ENCODE measurements at regions not wholly inside any gene's neighbourhood (a gene's known extent, or its start where the extent isn't known, plus 50 kb on each side); places are given as distances from the start of the nearest gene placed in this dataset.
"Not testable (repeated sequence)": the region's sequence is repeated elsewhere in the genome, so short reads cannot be mapped to it uniquely, and the experiment has no call there.

GRCh38 chr2:194550702-194551101 lies 1106.3 kb upstream of the SLC39A10 start:
- no peak for DNase-seq (ENCODE audit: low read depth in 2 of 2)

DNA sequence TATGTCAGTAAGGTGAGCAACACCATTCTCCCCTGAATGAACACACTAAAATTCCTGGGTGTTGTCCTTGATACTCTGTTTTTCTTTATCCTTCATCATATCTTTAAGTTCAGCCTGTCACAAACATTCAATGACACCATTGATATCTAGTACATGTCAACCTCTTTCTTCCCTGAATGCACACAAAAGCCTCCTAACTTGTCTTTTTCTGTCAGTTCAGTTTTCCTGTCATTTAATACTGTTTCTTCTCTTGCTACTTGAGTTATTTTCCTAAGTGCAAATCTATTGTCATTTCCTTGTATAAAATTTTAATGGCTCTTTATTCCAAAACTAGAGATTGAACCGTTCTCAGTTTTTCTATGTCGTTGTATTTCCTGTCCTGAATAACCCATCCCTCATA lies 1107.6 kb upstream of the SLC39A10 start:
- no peak for DNase-seq (ENCODE audit: low read depth in 2 of 2)

GRCh38 chr2:194545978-194546377 lies 1111.0 kb upstream of the SLC39A10 start:
- DNase-seq (ENCODE audit: low read depth in 2 of 2): no peak

GRCh38 chr2:194539425-194539824 lies 1117.6 kb upstream of the SLC39A10 start:
- DNase-seq (ENCODE audit: low read depth in 2 of 2): no peak

- DNase-seq (ENCODE audit: low read depth in 2 of 2): no peak
These were observed 1130.9 kb upstream of the SLC39A10 start for GRCh38 chr2:194526121-194526520.

GRCh38 chr2:194514281-194514680 lies 1142.7 kb upstream of the SLC39A10 start:
- no peak for DNase-seq (ENCODE audit: low read depth in 2 of 2)

DNA sequence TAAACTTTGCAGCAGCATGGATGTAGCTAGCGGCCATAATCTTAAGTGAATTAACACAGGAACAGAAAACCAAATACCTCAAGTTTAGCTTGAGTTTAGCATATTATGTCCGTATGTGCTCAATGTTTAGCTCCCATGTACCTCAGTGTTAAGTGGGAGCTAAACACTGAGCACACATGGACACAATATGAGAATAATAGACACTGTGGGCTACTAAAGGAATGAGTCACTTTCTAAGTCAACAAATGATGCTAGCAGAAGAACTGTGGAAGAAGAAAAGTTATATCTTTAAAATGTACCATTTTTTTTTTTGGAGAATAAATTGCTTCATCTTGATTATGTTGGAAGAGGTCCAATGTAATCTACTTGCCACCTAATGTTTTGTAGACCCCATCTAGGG lies 1146.0 kb upstream of the SLC39A10 start:
- DNase-seq (ENCODE audit: low read depth in 2 of 2): peak; percentile 0 to 2

DNA sequence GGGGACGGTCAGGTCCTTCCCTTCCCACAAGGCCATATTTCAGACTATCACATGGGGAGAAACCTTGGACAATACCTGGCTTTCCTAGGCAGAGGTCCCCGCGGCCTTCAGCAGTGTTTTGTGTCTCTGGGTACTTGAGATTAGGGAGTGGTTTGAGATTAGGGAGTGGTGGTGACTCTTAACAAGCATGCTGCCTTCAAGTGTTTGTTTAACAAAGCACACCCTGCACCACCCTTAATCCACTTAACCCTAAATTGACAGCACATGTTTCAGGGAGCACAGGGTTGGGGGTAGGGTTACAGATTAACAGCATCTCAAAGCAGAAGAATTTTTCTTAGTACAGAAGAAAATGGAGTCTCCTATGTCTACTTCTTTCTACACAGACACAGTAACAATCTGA lies 1152.2 kb upstream of the SLC39A10 start:
- not testable (repeated sequence) for DNase-seq (ENCODE audit: low read depth in 2 of 2)

GRCh38 chr2:194495046-194495445 lies 1162.0 kb upstream of the SLC39A10 start:
- DNase-seq (ENCODE audit: low read depth in 2 of 2): no peak

GRCh38 chr2:194494401-194494800 lies 1162.6 kb upstream of the SLC39A10 start:
- no peak for DNase-seq (ENCODE audit: low read depth in 2 of 2)

- DNase-seq (ENCODE audit: low read depth in 2 of 2): no peak
These were observed 1165.5 kb upstream of the SLC39A10 start for GRCh38 chr2:194491409-194492115.

- DNase-seq (ENCODE audit: low read depth in 2 of 2): no peak
These were observed 1170.7 kb upstream of the SLC39A10 start for GRCh38 chr2:194486326-194486725.

- no peak for DNase-seq (ENCODE audit: low read depth in 2 of 2)
These were observed 1174.0 kb upstream of the SLC39A10 start for GRCh38 chr2:194483041-194483440.

DNA sequence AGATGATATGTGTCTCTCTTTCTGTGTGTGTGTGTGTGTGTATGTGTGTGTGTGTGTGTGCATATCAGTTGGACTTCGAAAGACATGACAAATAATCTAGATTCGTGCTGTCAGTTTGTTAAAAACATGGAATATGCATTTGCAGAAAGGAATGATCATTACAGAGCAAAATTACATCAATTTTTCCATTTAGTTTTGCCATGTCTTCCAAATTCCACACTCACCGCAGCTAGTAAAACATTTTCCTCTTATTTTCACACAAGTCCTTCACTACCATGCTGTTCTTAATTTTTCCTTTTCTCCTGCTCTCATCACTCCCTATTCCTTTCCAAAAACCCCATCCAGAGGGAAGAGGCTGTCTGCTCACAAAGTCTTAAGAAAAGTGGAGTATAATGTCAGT lies 1191.4 kb upstream of the SLC39A10 start:
- DNase-seq (ENCODE audit: low read depth in 2 of 2): no peak

DNA sequence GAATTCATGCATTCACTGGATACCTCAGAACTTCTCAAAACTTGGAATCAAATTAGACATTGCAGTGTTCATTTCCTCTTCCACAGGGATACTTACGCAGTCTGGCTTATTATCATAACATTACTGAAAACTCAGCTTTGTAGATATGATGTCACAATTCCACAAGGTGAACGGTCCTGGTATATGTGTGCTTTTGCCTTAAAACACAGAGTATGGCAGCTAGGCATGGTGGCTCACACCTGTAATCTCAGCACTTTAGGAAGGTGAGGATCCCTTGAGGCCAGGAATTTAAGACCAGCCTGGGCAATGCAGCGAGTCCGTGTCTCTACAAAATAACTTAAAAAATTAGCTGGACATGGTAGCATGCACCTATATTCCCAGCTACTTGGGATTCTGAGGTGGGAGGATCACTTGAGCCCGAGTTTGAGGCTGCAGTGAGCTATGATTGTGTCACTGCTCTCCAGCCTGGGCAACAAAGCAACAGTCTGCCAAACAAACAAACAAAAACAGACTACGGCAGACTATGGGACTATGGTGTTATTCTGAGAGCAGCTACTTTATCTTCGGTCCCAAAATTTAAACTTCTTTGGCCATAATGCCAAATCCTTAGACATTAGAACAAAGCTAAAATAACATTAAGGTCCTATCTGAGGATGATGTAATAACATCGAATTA lies 1191.9 kb upstream of the SLC39A10 start:
- DNase-seq (ENCODE audit: low read depth in 2 of 2): no peak

- not testable (repeated sequence) for DNase-seq (ENCODE audit: low read depth in 2 of 2)
These were observed 1194.1 kb upstream of the SLC39A10 start for GRCh38 chr2:194462883-194463282.

- no peak for DNase-seq (ENCODE audit: low read depth in 2 of 2)
These were observed 1201.7 kb upstream of the SLC39A10 start for GRCh38 chr2:194455358-194455757.

- DNase-seq (ENCODE audit: low read depth in 2 of 2): no peak
These were observed 1204.5 kb upstream of the SLC39A10 start for GRCh38 chr2:194452504-194452903.

- DNase-seq (ENCODE audit: low read depth in 2 of 2): no peak
These were observed 1211.8 kb upstream of the SLC39A10 start for GRCh38 chr2:194445226-194445625.

GRCh38 chr2:194443926-194444325 lies 1213.1 kb upstream of the SLC39A10 start:
- no peak for DNase-seq (ENCODE audit: low read depth in 2 of 2)

DNA sequence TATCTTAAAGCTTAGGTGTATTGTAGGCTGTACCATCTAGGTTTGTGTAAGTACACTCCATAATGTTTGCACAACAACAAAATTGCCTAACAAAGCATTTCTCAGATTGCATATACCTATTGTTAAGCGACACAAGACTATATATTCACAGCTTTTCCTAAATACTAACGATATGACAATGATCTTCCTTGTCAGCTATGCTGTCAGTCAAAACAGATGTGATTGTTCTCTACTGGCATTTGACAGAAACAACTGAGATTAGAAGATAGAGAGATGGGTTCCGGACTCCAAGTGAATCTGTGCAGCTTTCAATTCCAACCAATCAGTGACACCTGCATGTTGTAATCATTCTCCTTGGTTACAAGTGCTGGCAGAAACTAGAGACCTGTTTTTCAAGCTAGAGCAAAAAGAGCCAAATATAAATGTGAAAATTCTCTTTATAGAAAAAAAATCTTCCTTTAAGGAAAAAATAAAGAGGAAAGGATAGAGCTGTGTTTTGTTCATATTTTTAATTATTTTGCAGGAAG lies 1232.3 kb upstream of the SLC39A10 start:
- no peak for DNase-seq (ENCODE audit: low read depth in 2 of 2)

DNA sequence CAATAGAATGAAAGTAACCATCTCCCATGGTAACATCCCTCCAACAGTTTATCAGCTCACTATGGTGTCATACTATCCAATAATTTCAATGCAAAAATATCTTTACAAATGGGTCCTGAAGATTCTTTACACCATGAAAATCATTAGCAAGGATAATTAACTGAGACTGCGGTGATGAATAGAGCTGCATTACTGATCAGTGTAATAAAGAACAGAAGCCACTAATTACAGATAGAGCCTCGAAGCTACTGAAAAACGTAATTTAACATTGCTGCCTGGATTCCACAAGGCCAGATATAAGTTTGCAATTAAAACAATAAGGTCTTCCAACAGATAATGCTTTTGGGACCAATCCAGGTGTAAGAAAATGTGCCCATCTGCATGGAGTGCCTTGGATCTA lies 1245.8 kb upstream of the SLC39A10 start:
- DNase-seq (ENCODE audit: low read depth in 2 of 2): no peak

DNA sequence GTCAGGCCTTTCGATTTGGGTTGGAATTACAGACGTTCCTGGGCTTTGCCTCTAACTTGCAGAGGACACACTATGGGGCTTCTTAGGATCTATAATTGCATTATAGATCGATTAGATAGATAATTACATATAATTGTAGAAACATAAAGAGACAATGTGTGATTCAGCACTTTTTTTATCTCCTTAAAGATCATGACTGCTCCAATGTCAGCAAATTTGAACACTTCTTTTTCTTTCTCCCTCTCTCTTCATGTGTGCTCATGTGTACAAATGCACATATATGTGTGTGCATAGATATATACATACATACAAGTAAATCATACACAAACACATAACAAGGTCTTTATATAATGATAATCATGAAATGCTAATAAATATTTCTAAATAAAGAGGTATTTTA lies 1261.2 kb upstream of the SLC39A10 start:
- no peak for DNase-seq (ENCODE audit: low read depth in 2 of 2)

Measured in fibroblast of skin of left biceps (primary cell).